ENCODE measurements at regions not wholly inside any gene's neighbourhood (a gene's known extent, or its start where the extent isn't known, plus 50 kb on each side); places are given as distances from the start of the nearest gene placed in this dataset.

- DNase-seq (ENCODE audit: low spot score, unreplicated experiment) = no peak
- peaks cover 3% of the 10 kb centered on the region for H3K9me3 Mint-ChIP-seq (ENCODE audit: low read depth)
- no peaks in the 10 kb centered on the region for H3K36me3 Mint-ChIP-seq (ENCODE audit: insufficient read depth)
- H3K27ac Mint-ChIP-seq = no peak overlapping the region
- TF ChIP-seq CTCF (IDR thresholded peaks at IDR 0.05; ENCODE audit: unreplicated experiment) = no peak
- H3K27me3 Mint-ChIP-seq = no peaks in the 10 kb centered on the region
- no peaks in the 10 kb centered on the region for H3K4me1 Mint-ChIP-seq (ENCODE audit: low read depth)
- no peak overlapping the region for H3K4me3 Mint-ChIP-seq (ENCODE audit: low read depth)
Observed at GRCh38 chr13:63393112-63393511, 1977.5 kb upstream of the PCDH20 start.

- no peak for DNase-seq (ENCODE audit: low spot score, unreplicated experiment)
- Mint-ChIP-seq H3K4me1 (ENCODE audit: low read depth) (no peaks in the 10 kb centered on the region), H3K27ac (no peak overlapping the region), H3K36me3 (ENCODE audit: insufficient read depth) (no peaks in the 10 kb centered on the region), H3K9me3 (ENCODE audit: low read depth) (peaks cover 3% of the 10 kb centered on the region), H3K4me3 (ENCODE audit: low read depth) (no peak overlapping the region), H3K27me3 (no peaks in the 10 kb centered on the region)
- no peak for TF ChIP-seq CTCF (IDR thresholded peaks at IDR 0.05; ENCODE audit: unreplicated experiment)
Observed at GRCh38 chr13:63389756-63390155, 1974.1 kb upstream of the PCDH20 start.

- Mint-ChIP-seq H3K27ac (no peak overlapping the region), H3K4me1 (ENCODE audit: low read depth) (no peaks in the 10 kb centered on the region), H3K9me3 (ENCODE audit: low read depth) (peaks cover 10% of the 10 kb centered on the region), H3K27me3 (no peaks in the 10 kb centered on the region), H3K4me3 (ENCODE audit: low read depth) (no peak overlapping the region), H3K36me3 (ENCODE audit: insufficient read depth) (peaks cover 3% of the 10 kb centered on the region)
- no peak for TF ChIP-seq CTCF (IDR thresholded peaks at IDR 0.05; ENCODE audit: unreplicated experiment)
- no peak for DNase-seq (ENCODE audit: low spot score, unreplicated experiment)
Observed at GRCh38 chr13:63381078-63381859, 1965.6 kb upstream of the PCDH20 start.

- no peak overlapping the region for H3K27ac Mint-ChIP-seq
- no peak for DNase-seq (ENCODE audit: low spot score, unreplicated experiment)
- H3K36me3 Mint-ChIP-seq (ENCODE audit: insufficient read depth) = peaks cover 3% of the 10 kb centered on the region
- no peaks in the 10 kb centered on the region for H3K4me1 Mint-ChIP-seq (ENCODE audit: low read depth)
- H3K27me3 Mint-ChIP-seq = no peaks in the 10 kb centered on the region
- TF ChIP-seq CTCF (IDR thresholded peaks at IDR 0.05; ENCODE audit: unreplicated experiment) = no peak
- peaks cover 12% of the 10 kb centered on the region for H3K9me3 Mint-ChIP-seq (ENCODE audit: low read depth)
- H3K4me3 Mint-ChIP-seq (ENCODE audit: low read depth) = no peak overlapping the region
Observed at GRCh38 chr13:63377986-63378385, 1962.3 kb upstream of the PCDH20 start.

- DNase-seq (ENCODE audit: low spot score, unreplicated experiment) = no peak
- no peak overlapping the region for H3K27ac Mint-ChIP-seq
- H3K4me1 Mint-ChIP-seq (ENCODE audit: low read depth) = no peaks in the 10 kb centered on the region
- H3K36me3 Mint-ChIP-seq (ENCODE audit: insufficient read depth) = no peaks in the 10 kb centered on the region
- H3K4me3 Mint-ChIP-seq (ENCODE audit: low read depth) = no peak overlapping the region
- no peak for TF ChIP-seq CTCF (IDR thresholded peaks at IDR 0.05; ENCODE audit: unreplicated experiment)
- no peaks in the 10 kb centered on the region for H3K27me3 Mint-ChIP-seq
- no peaks in the 10 kb centered on the region for H3K9me3 Mint-ChIP-seq (ENCODE audit: low read depth)
Observed at GRCh38 chr13:63370101-63370500, 1954.5 kb upstream of the PCDH20 start.
